SK-N-MC (cell line): ENCODE measurements at regions not wholly inside any gene's neighbourhood (a gene's known extent, or its start where the extent isn't known, plus 50 kb on each side); places are given as distances from the start of the nearest gene placed in this dataset.

Experiments used
- DNase-seq: peaks from one replicate; pipeline ENCODE4 v3.0.0-alpha.2; 2011; ENCODE audit warnings: low read depth, low spot score
- H3K27ac ChIP-seq: fragments of 200-600 bp; sonication (generic); 2 replicates; pipeline ENCODE4 v1.5.1; 2016; ENCODE audit warnings: mixed run types
- H3K36me3 ChIP-seq: fragments of 200-600 bp; sonication (generic); 2 replicates; pipeline ENCODE4 v1.6.1; 2017; ENCODE audit warnings: antibody characterized with exemption, low read length, mixed read lengths; ENCODE audit not compliant: insufficient read depth
- H3K4me3 ChIP-seq: fragments of 200-600 bp; sonication (generic); 2 replicates; pipeline ENCODE4 v1.5.1; 2016
- H3K9ac ChIP-seq: fragments of 200-600 bp; sonication (generic); 2 replicates; pipeline ENCODE4 v1.8.0; 2017; ENCODE audit warnings: mixed run types, mixed read lengths; ENCODE audit not compliant: insufficient read length
- H3K9me3 ChIP-seq: fragments of 200-600 bp; sonication (generic); 2 replicates; pipeline ENCODE4 v1.6.1; 2017; ENCODE audit warnings: low read depth, mild to moderate bottlenecking, antibody characterized with exemption, low read length, moderate library complexity, mixed read lengths
- EZH2 ChIP-seq: fragments of 200-600 bp; sonication (generic); IDR thresholded peaks from one replicate; pipeline ENCODE4 v1.6.1; 2017; ENCODE audit warnings: antibody characterized with exemption
- FOXP2 ChIP-seq: optimal IDR thresholded peaks from 2 replicates; pipeline ENCODE3; 2011; ENCODE audit warnings: mild to moderate bottlenecking, moderate library complexity; ENCODE audit not compliant: insufficient read depth; ENCODE audit errors: extremely low read length, control extremely low read depth
- POLR2AphosphoS5 ChIP-seq: IDR thresholded peaks from 2 replicates; pipeline ENCODE4 v1.6.1; 2012; ENCODE audit warnings: mild to moderate bottlenecking, low read depth, low read length, borderline replicate concordance

GRCh38 chr5:103456476-103456875 lies 106.1 kb downstream of the NUDT12 start:
- no peaks in the 10 kb centered on the region for H3K36me3 ChIP-seq
- no peak overlapping the region for H3K4me3 ChIP-seq
- DNase-seq, result no peak
- H3K27ac ChIP-seq, result no peak overlapping the region
- H3K9ac ChIP-seq, result no peak overlapping the region
- TF ChIP-seq FOXP2, result no peak
- no peak for TF ChIP-seq POLR2AphosphoS5
- TF ChIP-seq EZH2, result no peak
- no peaks in the 10 kb centered on the region for H3K9me3 ChIP-seq

GRCh38 chr5:103455796-103456195 lies 106.8 kb downstream of the NUDT12 start:
- no peak for TF ChIP-seq FOXP2
- Histone ChIP-seq H3K9me3 (no peaks in the 10 kb centered on the region), H3K9ac (no peak overlapping the region), H3K4me3 (no peak overlapping the region), H3K27ac (no peak overlapping the region), H3K36me3 (no peaks in the 10 kb centered on the region)
- no peak for DNase-seq

GRCh38 chr5:103454770-103455169 lies 107.8 kb downstream of the NUDT12 start:
- Histone ChIP-seq H3K9me3 (no peaks in the 10 kb centered on the region), H3K9ac (no peak overlapping the region), H3K4me3 (no peak overlapping the region), H3K36me3 (no peaks in the 10 kb centered on the region), H3K27ac (no peak overlapping the region)
- no peak for DNase-seq
- TF ChIP-seq FOXP2 (no peak), EZH2 (no peak), POLR2AphosphoS5 (no peak)

GRCh38 chr5:103452666-103453065 lies 109.9 kb downstream of the NUDT12 start:
- no peak for TF ChIP-seq POLR2AphosphoS5
- no peak for TF ChIP-seq FOXP2
- TF ChIP-seq EZH2, result no peak
- Histone ChIP-seq H3K36me3 (no peaks in the 10 kb centered on the region), H3K4me3 (no peak overlapping the region), H3K9ac (no peak overlapping the region), H3K27ac (no peak overlapping the region), H3K9me3 (no peaks in the 10 kb centered on the region)
- DNase-seq, result no peak

- Histone ChIP-seq H3K36me3 (no peaks in the 10 kb centered on the region), H3K27ac (no peak overlapping the region), H3K9ac (no peak overlapping the region), H3K4me3 (no peak overlapping the region), H3K9me3 (no peaks in the 10 kb centered on the region)
- no peak for DNase-seq
- no peak for TF ChIP-seq FOXP2
- no peak for TF ChIP-seq POLR2AphosphoS5
- TF ChIP-seq EZH2, result no peak
Observed at GRCh38 chr5:103452089-103452488, 110.5 kb downstream of the NUDT12 start.

GRCh38 chr5:103451261-103451660 lies 111.3 kb downstream of the NUDT12 start:
- no peak for TF ChIP-seq POLR2AphosphoS5
- Histone ChIP-seq H3K27ac (no peak overlapping the region), H3K9ac (no peak overlapping the region), H3K4me3 (no peak overlapping the region), H3K9me3 (no peaks in the 10 kb centered on the region), H3K36me3 (no peaks in the 10 kb centered on the region)
- no peak for DNase-seq

GRCh38 chr5:103450333-103451061 lies 112.1 kb downstream of the NUDT12 start:
- no peak overlapping the region for H3K9ac ChIP-seq
- H3K36me3 ChIP-seq, result no peaks in the 10 kb centered on the region
- TF ChIP-seq FOXP2, result no peak
- H3K9me3 ChIP-seq, result no peaks in the 10 kb centered on the region
- H3K27ac ChIP-seq, result no peak overlapping the region
- no peak overlapping the region for H3K4me3 ChIP-seq
- no peak for DNase-seq

GRCh38 chr5:103446813-103447212 lies 115.8 kb downstream of the NUDT12 start:
- TF ChIP-seq POLR2AphosphoS5 (no peak), EZH2 (no peak)
- no peaks in the 10 kb centered on the region for H3K36me3 ChIP-seq
- no peak for DNase-seq
- H3K9me3 ChIP-seq, result no peaks in the 10 kb centered on the region
- no peak overlapping the region for H3K9ac ChIP-seq
- no peak overlapping the region for H3K27ac ChIP-seq
- no peak overlapping the region for H3K4me3 ChIP-seq

GRCh38 chr5:103445426-103446035 lies 117.1 kb downstream of the NUDT12 start:
- Histone ChIP-seq H3K4me3 (no peak overlapping the region), H3K36me3 (no peaks in the 10 kb centered on the region), H3K27ac (no peak overlapping the region), H3K9me3 (no peaks in the 10 kb centered on the region), H3K9ac (no peak overlapping the region)
- TF ChIP-seq POLR2AphosphoS5, result no peak
- DNase-seq, result no peak
